IPS-20b (cell line): ENCODE measurements at regions not wholly inside any gene's neighbourhood (a gene's known extent, or its start where the extent isn't known, plus 50 kb on each side); places are given as distances from the start of the nearest gene placed in this dataset.
"Not testable (repeated sequence)": the region's sequence is repeated elsewhere in the genome, so short reads cannot be mapped to it uniquely, and the experiment has no call there.

ENCODE experiments used
- H3K27ac ChIP-seq: one replicate; pipeline ENCODE4 v1.5.1; 2013; ENCODE audit warnings: low read length
- H3K27me3 ChIP-seq: 2 replicates; pipeline ENCODE4 v1.6.1; 2013; ENCODE audit warnings: mild to moderate bottlenecking, low read length, inconsistent platforms; ENCODE audit not compliant: insufficient read depth
- H3K36me3 ChIP-seq: 2 replicates; pipeline ENCODE4 v1.6.1; 2013; ENCODE audit warnings: low read depth, mild to moderate bottlenecking, inconsistent platforms, low read length, moderate library complexity; ENCODE audit not compliant: insufficient read depth
- H3K4me1 ChIP-seq: 2 replicates; pipeline ENCODE4 v1.6.1; 2013; ENCODE audit warnings: mild to moderate bottlenecking, control low read depth, inconsistent platforms, low read length, moderate library complexity; ENCODE audit not compliant: insufficient read depth
- H3K4me3 ChIP-seq: 2 replicates; pipeline ENCODE4 v1.5.1; 2013; ENCODE audit warnings: mild to moderate bottlenecking, low read length, inconsistent platforms
- H3K9ac ChIP-seq: 2 replicates; pipeline ENCODE4 v1.6.1; 2013; ENCODE audit warnings: low read depth, mild to moderate bottlenecking, inconsistent platforms, low read length, moderate library complexity
- H3K9me3 ChIP-seq: 2 replicates; pipeline ENCODE4 v1.6.1; 2013; ENCODE audit warnings: mild to moderate bottlenecking, low read depth, low read length, inconsistent platforms; ENCODE audit not compliant: insufficient read depth

DNA sequence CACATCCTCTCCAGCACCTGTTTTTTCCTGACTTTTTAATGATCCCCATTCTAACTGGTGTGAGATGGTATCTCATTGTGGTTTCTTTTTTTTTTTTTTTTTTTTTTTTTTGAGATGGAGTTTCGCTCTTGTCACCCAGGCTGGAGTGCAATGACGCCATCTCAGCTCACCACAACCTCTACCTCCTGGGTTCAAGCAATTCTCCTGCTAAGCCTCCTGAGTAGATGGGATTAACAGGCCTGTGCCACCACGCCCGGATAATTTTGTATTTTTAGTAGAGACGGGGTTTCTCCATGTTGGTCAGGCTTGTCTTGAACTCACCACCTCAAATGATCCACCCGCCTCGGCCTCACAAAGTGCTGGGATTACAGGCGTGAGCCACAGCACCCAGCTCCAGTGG, 184.7 kb downstream of the C9orf152 start:
- H3K36me3 ChIP-seq, H3K9me3 ChIP-seq, H3K4me3 ChIP-seq, H3K9ac ChIP-seq, H3K27me3 ChIP-seq, H3K27ac ChIP-seq: not testable (repeated sequence)
- peaks cover 14% of the 10 kb centered on the region; the same call in 1 of the 2 replicates for H3K4me1 ChIP-seq

DNA sequence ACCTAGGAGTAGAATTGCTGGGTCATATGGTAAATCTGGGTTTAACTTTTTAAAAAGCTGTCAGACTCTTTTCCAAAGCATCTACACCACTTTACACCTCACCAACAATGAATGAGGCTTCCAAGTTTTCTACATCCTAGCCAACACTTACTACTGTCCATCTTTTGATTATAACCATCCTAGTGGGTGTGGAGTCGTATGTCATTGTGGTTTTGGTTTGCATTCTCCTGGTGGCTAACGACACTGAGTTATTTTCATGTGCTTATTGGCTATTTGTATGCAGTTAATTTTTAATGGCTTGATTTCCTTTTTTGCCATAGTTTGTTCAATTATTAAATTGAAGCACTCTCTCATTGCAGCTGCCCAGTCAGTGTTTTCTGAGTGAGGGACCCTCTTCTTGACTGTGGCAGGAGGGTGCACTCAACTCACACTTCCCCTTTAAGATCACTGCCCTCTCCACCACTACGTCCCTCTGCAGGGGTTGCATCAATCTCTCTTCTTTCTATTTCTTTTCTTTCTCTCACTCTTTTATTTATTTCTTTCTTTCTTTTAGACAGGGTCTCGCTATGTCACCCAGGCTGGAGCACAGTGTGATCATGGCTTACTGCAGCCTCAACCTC, 182.3 kb downstream of the C9orf152 start:
- no peak overlapping the region for H3K27ac ChIP-seq
- no peaks in the 10 kb centered on the region for H3K9me3 ChIP-seq
- no peaks in the 10 kb centered on the region for H3K36me3 ChIP-seq
- no peak overlapping the region for H3K4me3 ChIP-seq
- H3K27me3 ChIP-seq = no peaks in the 10 kb centered on the region
- peaks cover 20% of the 10 kb centered on the region for H3K4me1 ChIP-seq
- H3K9ac ChIP-seq = no peak overlapping the region

DNA sequence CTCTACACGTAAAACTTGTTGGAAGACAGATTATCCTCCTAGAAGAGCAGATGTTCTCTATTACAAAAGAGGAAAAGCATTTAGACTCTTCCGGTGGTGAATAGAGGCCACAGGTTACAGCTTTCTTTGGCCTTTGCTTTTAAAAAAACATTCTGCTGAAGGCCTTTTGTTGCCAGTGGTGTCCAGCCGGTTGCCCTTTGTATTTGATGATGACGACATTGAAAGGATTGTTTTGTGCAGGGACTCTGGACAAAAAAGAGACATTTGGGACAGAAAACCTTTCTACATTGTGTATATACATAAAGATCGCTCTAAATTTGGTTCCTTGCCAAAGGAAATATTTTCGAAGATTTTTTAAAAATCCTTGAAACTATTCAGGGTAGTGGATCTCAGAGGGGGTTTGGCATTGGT, 180.3 kb downstream of the C9orf152 start:
- Histone ChIP-seq H3K27me3 (no peaks in the 10 kb centered on the region), H3K36me3 (no peaks in the 10 kb centered on the region), H3K4me1 (peaks cover 20% of the 10 kb centered on the region), H3K9me3 (no peaks in the 10 kb centered on the region), H3K4me3 (peak overlapping the region; percentile 18; the same call in 1 of the 2 replicates), H3K9ac (peak overlapping the region; percentile 43; the same call in 1 of the 2 replicates), H3K27ac (no peak overlapping the region)

GRCh38 chr9:110028271-110028670, 179.7 kb downstream of the C9orf152 start:
- H3K27ac ChIP-seq = no peak overlapping the region
- H3K9ac ChIP-seq = no peak overlapping the region
- no peaks in the 10 kb centered on the region for H3K27me3 ChIP-seq
- no peaks in the 10 kb centered on the region for H3K36me3 ChIP-seq
- H3K4me3 ChIP-seq = no peak overlapping the region
- H3K4me1 ChIP-seq = peaks cover 20% of the 10 kb centered on the region
- no peaks in the 10 kb centered on the region for H3K9me3 ChIP-seq

- no peaks in the 10 kb centered on the region for H3K27me3 ChIP-seq
- H3K4me3 ChIP-seq = no peak overlapping the region
- no peaks in the 10 kb centered on the region for H3K36me3 ChIP-seq
- H3K4me1 ChIP-seq = peaks cover 20% of the 10 kb centered on the region
- H3K9me3 ChIP-seq = no peaks in the 10 kb centered on the region
- no peak overlapping the region for H3K9ac ChIP-seq
- H3K27ac ChIP-seq = no peak overlapping the region
Observed at GRCh38 chr9:110028676-110029075, 179.3 kb downstream of the C9orf152 start.

- Histone ChIP-seq H3K4me1 (peaks cover 20% of the 10 kb centered on the region), H3K4me3 (no peak overlapping the region), H3K27me3 (no peaks in the 10 kb centered on the region), H3K36me3 (no peaks in the 10 kb centered on the region), H3K9ac (no peak overlapping the region), H3K9me3 (no peaks in the 10 kb centered on the region), H3K27ac (no peak overlapping the region)
Observed at GRCh38 chr9:110029429-110029955, 178.5 kb downstream of the C9orf152 start.

DNA sequence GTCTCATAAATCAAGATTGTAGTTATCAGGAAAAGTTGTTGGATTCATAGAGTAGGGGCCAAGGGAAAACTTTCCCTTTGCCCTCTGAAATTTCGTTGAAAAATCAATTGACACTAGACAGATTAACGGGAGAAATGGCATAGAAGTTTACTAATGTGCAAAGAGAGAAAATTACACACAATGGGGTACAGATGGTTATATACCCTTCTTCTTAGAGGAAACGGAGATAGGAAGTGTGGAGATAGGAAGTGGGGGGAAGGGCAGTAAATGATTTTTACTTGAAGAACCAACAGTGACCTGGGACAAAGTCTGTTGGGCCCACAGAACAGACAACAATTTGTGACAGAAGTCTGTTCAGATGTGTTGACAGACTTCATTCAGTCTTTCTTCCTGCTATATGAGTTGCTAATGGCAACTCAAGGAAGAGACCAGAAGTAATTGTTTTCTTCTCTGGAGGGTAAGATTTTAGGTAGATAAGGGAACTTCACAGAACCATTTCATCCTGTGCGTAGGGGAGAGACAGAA, 177.9 kb downstream of the C9orf152 start:
- Histone ChIP-seq H3K27me3 (no peaks in the 10 kb centered on the region), H3K9me3 (no peaks in the 10 kb centered on the region), H3K36me3 (no peaks in the 10 kb centered on the region), H3K27ac (no peak overlapping the region), H3K4me1 (peaks cover 20% of the 10 kb centered on the region), H3K4me3 (no peak overlapping the region), H3K9ac (no peak overlapping the region)

- Histone ChIP-seq H3K27ac (no peak overlapping the region), H3K9ac (no peak overlapping the region), H3K27me3 (no peaks in the 10 kb centered on the region), H3K9me3 (no peaks in the 10 kb centered on the region), H3K36me3 (no peaks in the 10 kb centered on the region), H3K4me3 (no peak overlapping the region), H3K4me1 (peaks cover 20% of the 10 kb centered on the region)
Observed at GRCh38 chr9:110030632-110031031, 177.3 kb downstream of the C9orf152 start.

DNA sequence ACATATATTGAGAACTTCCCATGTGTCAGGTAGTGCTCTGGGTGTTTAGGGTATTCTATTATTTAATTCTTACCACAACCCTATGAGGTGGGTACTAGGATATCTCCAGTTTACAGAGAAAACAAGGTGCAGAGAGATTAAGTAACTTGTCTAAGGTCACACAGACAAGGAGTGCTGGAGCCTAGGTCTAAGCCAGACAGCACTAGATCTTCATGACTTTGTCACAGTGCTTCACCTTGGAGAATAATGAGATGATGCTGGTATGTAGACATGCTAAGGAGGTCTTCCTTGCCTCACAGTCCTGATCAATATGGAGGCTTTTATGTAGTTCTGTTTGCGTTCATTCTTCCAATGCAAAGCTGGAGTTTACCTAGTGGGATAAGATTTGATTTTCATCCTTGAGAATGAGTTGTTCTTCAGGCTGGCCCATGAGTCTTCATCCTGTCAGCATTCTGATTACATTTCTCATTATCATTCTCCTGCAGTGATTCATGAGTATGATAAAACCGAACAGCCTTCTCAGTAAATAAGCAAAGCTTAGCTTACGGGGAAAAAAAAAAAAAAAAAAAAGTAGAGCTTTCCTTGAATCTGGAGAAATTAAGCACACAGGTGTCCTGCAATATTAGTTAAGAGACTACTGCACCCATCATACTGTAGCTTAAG, 176.3 kb downstream of the C9orf152 start:
- Histone ChIP-seq H3K36me3 (no peaks in the 10 kb centered on the region), H3K27ac (no peak overlapping the region), H3K9ac (no peak overlapping the region), H3K9me3 (no peaks in the 10 kb centered on the region), H3K4me3 (no peak overlapping the region), H3K4me1 (peaks cover 20% of the 10 kb centered on the region), H3K27me3 (no peaks in the 10 kb centered on the region)

DNA sequence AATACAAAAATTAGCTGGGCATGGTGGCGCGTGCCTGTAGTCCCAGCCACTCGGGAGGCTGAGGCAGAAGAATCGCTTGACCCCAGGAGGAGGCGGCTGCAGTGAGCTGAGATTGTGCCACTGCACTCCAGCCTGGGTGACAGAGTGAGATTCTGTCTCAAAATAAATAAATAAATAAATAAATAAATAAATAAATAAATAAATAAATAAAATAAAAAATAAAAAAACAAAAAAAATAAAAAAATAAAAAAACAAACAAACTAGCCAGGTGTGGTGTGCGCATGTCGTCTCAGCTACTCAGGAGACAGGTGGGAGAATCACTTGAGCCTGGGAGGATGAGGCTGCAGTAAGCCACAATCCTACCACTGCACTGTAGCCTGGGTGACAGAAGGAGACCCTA, 175.4 kb downstream of the C9orf152 start:
- not testable (repeated sequence) for H3K9me3 ChIP-seq, H3K9ac ChIP-seq, H3K27me3 ChIP-seq, H3K4me3 ChIP-seq, H3K27ac ChIP-seq, H3K36me3 ChIP-seq
- peaks cover 14% of the 10 kb centered on the region for H3K4me1 ChIP-seq

- no peaks in the 10 kb centered on the region for H3K27me3 ChIP-seq
- H3K9me3 ChIP-seq = no peaks in the 10 kb centered on the region
- no peak overlapping the region for H3K4me3 ChIP-seq
- no peak overlapping the region for H3K9ac ChIP-seq
- H3K36me3 ChIP-seq = no peaks in the 10 kb centered on the region
- no peak overlapping the region for H3K27ac ChIP-seq
- peaks cover 6% of the 10 kb centered on the region for H3K4me1 ChIP-seq
Observed at GRCh38 chr9:110033869-110034268, 174.1 kb downstream of the C9orf152 start.

- H3K4me3 ChIP-seq = no peak overlapping the region
- H3K9ac ChIP-seq = no peak overlapping the region
- H3K4me1 ChIP-seq = no peaks in the 10 kb centered on the region
- H3K27me3 ChIP-seq = no peaks in the 10 kb centered on the region
- H3K36me3 ChIP-seq = no peaks in the 10 kb centered on the region
- no peaks in the 10 kb centered on the region for H3K9me3 ChIP-seq
- H3K27ac ChIP-seq = no peak overlapping the region
Observed at GRCh38 chr9:110036286-110036685, 171.7 kb downstream of the C9orf152 start.
